Left cardiac atrium (tissue), 4 donors: ENCODE measurements at regions not wholly inside any gene's neighbourhood (a gene's known extent, or its start where the extent isn't known, plus 50 kb on each side); places are given as distances from the start of the nearest gene placed in this dataset.

ENCODE experiments used
- ATAC-seq, 2 donors: fragments of 200-7000 bp; cut with Tn5 transposase; one replicate each; pipeline ENCODE4 v1.9.1; 2020; ENCODE audit warnings: mild to moderate bottlenecking in 2 of 2, moderate library complexity in 2 of 2
- DNase-seq: peaks from one replicate; pipeline ENCODE4 v3.0.0-alpha.2; 2020
- intact Hi-C, 2 donors: fragments of 100-400 bp; cut with DNase I; formaldehyde crosslinking; loops; one replicate each; pipeline versions ENCODE4 v1.14.1 to v1.15.1; 2022 to 2023
- donor health status: DM: no; HTN: yes; CAD: no.
- donor health status: DM: no; HTN: yes; CAD: no; lungs with severe emphysema.
- donor health status: DM: yes; HTN: yes; CAD: no.
- donor health status: Dilated cardiomyopathy.

GRCh38 chr2:238593236-238593635 is 166.5 kb downstream of the ASB1 start:
- intact Hi-C loops = no loop called here
- no peak for ATAC-seq
- no peak for DNase-seq

- intact Hi-C loops = no loop called here
- DNase-seq = no peak
- ATAC-seq = no peak
These were observed 167.0 kb downstream of the ASB1 start for GRCh38 chr2:238593678-238594077.

- DNase-seq = no peak
- no peak for ATAC-seq
- intact Hi-C loops = no loop called here
These were observed 168.3 kb downstream of the ASB1 start for GRCh38 chr2:238594796-238595749.

- intact Hi-C loops = no loop called here
- DNase-seq = no peak
- ATAC-seq = no peak
These were observed 169.2 kb downstream of the ASB1 start for GRCh38 chr2:238595750-238596570.

- intact Hi-C loops = no loop called here
- ATAC-seq (peak; percentile 90 to 91), DNase-seq (peak; percentile 57)
These were observed 170.1 kb downstream of the ASB1 start for GRCh38 chr2:238596571-238597551.

GRCh38 chr2:238597638-238598528 is 171.2 kb downstream of the ASB1 start:
- DNase-seq (no peak), ATAC-seq (no peak)
- intact Hi-C loops = no loop called here

GRCh38 chr2:238598802-238599530 is 172.2 kb downstream of the ASB1 start:
- DNase-seq (no peak), ATAC-seq (no peak)
- intact Hi-C loops = no loop called here

GRCh38 chr2:238599549-238600505 is 173.1 kb downstream of the ASB1 start:
- intact Hi-C loops = no loop called here
- ATAC-seq = no peak
- no peak for DNase-seq

- intact Hi-C loops = no loop called here
- ATAC-seq (no peak), DNase-seq (no peak)
These were observed 174.0 kb downstream of the ASB1 start for GRCh38 chr2:238600506-238601432.

GRCh38 chr2:238601433-238602222 is 174.9 kb downstream of the ASB1 start:
- DNase-seq (peak; percentile 52), ATAC-seq (peak; percentile 25 to 62)

GRCh38 chr2:238602223-238602960 is 175.7 kb downstream of the ASB1 start:
- peak in 1 of 2 donors; percentile 42 for ATAC-seq
- intact Hi-C loops = no loop called here

More at GRCh38 chr2:238601433-238602222, 174.9 kb downstream of the ASB1 start:
- intact Hi-C loops = no loop called here

GRCh38 chr2:238603596-238603995 is 176.9 kb downstream of the ASB1 start:
- intact Hi-C loops = no loop called here
- DNase-seq (no peak), ATAC-seq (no peak)

More at GRCh38 chr2:238602223-238602960, 175.7 kb downstream of the ASB1 start:
- no peak for DNase-seq

- no peak for DNase-seq
- intact Hi-C loops = no loop called here
- ATAC-seq = no peak
These were observed 179.6 kb downstream of the ASB1 start for GRCh38 chr2:238606311-238606710.

GRCh38 chr2:238613610-238614009 is 186.9 kb downstream of the ASB1 start:
- intact Hi-C loops = no loop called here
- ATAC-seq (no peak), DNase-seq (no peak)
